ENCODE measurements at regions not wholly inside any gene's neighbourhood (a gene's known extent, or its start where the extent isn't known, plus 50 kb on each side); places are given as distances from the start of the nearest gene placed in this dataset.

- no peak overlapping the region for H4K5ac ChIP-seq (ENCODE audit: low read depth, low read length)
- H3K9me3 ChIP-seq (ENCODE audit: control insufficient read depth, insufficient read depth, low read length), result no peaks in the 10 kb centered on the region
- no peak overlapping the region for H3K23ac ChIP-seq (ENCODE audit: low read depth, low read length)
- H3K9me1 ChIP-seq (ENCODE audit: insufficient read depth, low read length), result 0 out of 2 replicates have a peak, but pooled peaks cover 2% of the 10 kb centered on the region
- DNase-seq, result no peak
- CTCF ChIA-PET, result no interaction called here
- no peak overlapping the region for H3K4me2 ChIP-seq (ENCODE audit: low read depth, low read length)
- no peak overlapping the region for H3K56ac ChIP-seq (ENCODE audit: extremely low read depth, insufficient read depth, low read length)
- no peak overlapping the region for H3K9ac ChIP-seq (ENCODE audit: low read depth, low read length)
- no peak for ATAC-seq (ENCODE audit: low read depth)
- no peak overlapping the region for H2BK120ac ChIP-seq (ENCODE audit: low read depth, low read length)
- no peak overlapping the region for H3K27ac ChIP-seq (ENCODE audit: insufficient read depth, low read length)
- no peak overlapping the region for H3K18ac ChIP-seq (ENCODE audit: low read depth, low read length)
- no peak overlapping the region for H2BK15ac ChIP-seq (ENCODE audit: low read depth, low read length)
- H3K36me3 ChIP-seq (ENCODE audit: control insufficient read depth, insufficient read depth, low read length), result no peaks in the 10 kb centered on the region
- H4K91ac ChIP-seq (ENCODE audit: insufficient read depth, low read depth, low read length), result no peak overlapping the region
- H4K8ac ChIP-seq (ENCODE audit: low read depth in 2 of 2, low read length in 2 of 2), result no peak overlapping the region
- H2BK5ac ChIP-seq (ENCODE audit: low read depth, low read length, poor library complexity, severe bottlenecking), result no peak overlapping the region
- H2AFZ ChIP-seq (replicated peaks; ENCODE audit: low read length, poor library complexity), result no peak overlapping the region
- no peaks in the 10 kb centered on the region for H4K20me1 ChIP-seq (ENCODE audit: insufficient read depth, low read length)
- no peak overlapping the region for H2AK5ac ChIP-seq (ENCODE audit: low read depth, low read length)
- H3K4ac ChIP-seq (ENCODE audit: low read depth, low read length), result no peak overlapping the region
- no peak for TF ChIP-seq MXI1 (IDR thresholded peaks at IDR 0.05; ENCODE audit: borderline replicate concordance, low read depth, low read length)
- no peak for TF ChIP-seq FOS (IDR thresholded peaks at IDR 0.05; ENCODE audit: low read depth, low read length)
- H2AK9ac ChIP-seq (replicated peaks; ENCODE audit: low read depth, low read length, poor library complexity), result no peak overlapping the region
- BruUV-seq (replicated peaks), result no TSS peak
- no peak overlapping the region for H3K14ac ChIP-seq (replicated peaks; ENCODE audit: low read depth, low read length)
- POLR2A ChIA-PET (ENCODE audit: unreplicated experiment), result no interaction called here
- H3K4me3 ChIP-seq (ENCODE audit: insufficient read depth, low read depth, low read length), result no peak overlapping the region
- intact Hi-C loops (cut with micrococcal nuclease), result no loop called here
- H3K4me1 ChIP-seq (ENCODE audit: control insufficient read depth, insufficient read depth, low read length), result peaks cover 2% of the 10 kb centered on the region; the same call in 1 of the 2 replicates
- H3K79me1 ChIP-seq (ENCODE audit: low read depth in 1 of 2, low read length in 2 of 2), result no peaks in the 10 kb centered on the region
- 100% methylated on average over 1 of the region's 2 CpGs; no CpG with 5 or more reads in 1 of the 2 experiments for WGBS, 2 experiments (ENCODE audit: extremely low coverage in 2 of 2, insufficient read length in 1 of 2)
- H2BK20ac ChIP-seq (ENCODE audit: low read depth, low read length), result no peak overlapping the region
- no peaks in the 10 kb centered on the region for H3K27me3 ChIP-seq (ENCODE audit: control insufficient read depth, insufficient read depth, low read length)
- in situ Hi-C loops (cut with MboI; ENCODE audit: low sequenced_read_pairs), result no loop called here
- dilution Hi-C loops (cut with HindIII; ENCODE audit: low sequenced_read_pairs, unreplicated experiment), result no loop called here
Observed at GRCh38 chr12:75674393-75674792, 163.0 kb upstream of the KRR1 start.
